ENCODE measurements at regions not wholly inside any gene's neighbourhood (a gene's known extent, or its start where the extent isn't known, plus 50 kb on each side); places are given as distances from the start of the nearest gene placed in this dataset.

DNA sequence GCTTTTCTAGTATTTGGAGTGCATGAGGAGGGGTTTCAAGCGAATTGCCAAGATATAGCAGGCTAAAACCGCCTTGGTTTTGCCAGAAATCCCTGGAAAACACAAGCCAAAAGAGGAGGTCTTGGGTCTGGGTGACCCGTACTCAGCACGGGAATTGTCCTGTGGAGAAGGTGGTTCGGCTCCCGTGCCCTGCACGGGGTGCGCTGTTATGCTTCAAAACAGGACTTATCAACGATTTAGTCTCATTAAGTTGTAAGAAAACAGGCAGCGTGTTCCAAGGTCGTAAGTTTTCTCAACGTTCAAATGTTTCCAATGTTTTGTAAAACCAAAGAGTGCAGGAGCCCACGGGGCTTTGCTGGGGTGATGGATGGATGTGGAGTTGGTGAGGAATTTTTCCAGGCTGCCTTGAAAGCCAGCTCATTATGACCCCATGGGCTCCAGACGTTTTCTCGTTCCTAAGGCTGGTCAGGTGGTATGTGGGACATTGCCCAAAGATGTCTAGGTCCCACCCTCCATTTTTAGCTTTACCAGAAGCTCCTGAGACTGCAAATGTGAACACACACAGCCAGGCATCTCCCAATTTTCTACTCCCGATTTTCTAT is 75.4 kb upstream of the CLDN14 start:
- DNase-seq: no peak

DNA sequence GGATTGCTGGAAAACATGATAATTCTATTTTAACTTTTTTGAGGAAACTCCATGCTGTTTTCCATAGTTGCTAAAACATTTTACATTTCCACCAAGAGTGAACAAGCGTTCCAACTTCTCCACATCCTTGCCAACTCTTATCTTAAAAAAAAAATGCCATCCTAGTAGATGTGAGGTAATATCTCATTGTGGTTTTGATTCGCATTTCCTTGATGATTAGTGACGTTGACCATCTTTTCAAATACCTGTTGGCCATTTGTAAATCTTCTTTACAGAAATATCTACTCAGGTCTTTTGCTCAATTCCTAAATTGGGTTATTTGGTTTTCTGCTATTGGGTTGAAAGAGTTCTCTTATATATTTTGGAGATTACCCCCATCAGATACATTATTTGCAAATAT is 77.4 kb upstream of the CLDN14 start:
- no peak for DNase-seq

DNA sequence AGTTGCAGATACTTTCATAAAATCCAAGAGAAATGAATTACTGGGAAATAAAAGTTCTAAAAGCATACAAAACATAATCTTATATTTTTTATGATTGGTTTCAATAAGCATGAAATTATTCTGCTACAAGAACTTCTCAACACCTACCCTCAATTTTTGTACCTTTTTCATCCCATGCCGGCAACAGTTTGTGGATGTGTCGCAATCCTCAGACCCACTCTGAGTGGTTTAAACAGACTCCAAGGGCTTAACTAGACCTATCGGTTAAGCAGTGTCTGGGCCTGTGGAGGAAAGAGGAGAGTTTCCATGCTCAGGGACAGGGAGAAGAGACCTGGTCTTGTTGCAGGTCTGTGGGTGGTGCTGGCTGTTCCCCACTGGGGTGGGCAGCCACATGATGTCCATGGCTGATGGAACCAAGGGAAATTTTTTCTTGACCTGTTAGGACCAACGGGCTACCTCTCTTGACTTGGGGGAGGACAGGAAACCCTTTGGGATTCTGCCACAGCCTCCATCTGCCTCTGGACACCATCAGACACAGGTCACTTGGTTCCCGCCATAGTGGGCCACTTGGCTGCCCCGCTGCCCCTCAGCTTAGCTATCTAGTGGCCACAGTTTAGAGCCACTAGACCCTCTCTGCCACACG is 81.1 kb upstream of the CLDN14 start:
- DNase-seq: peak; percentile 8

DNA sequence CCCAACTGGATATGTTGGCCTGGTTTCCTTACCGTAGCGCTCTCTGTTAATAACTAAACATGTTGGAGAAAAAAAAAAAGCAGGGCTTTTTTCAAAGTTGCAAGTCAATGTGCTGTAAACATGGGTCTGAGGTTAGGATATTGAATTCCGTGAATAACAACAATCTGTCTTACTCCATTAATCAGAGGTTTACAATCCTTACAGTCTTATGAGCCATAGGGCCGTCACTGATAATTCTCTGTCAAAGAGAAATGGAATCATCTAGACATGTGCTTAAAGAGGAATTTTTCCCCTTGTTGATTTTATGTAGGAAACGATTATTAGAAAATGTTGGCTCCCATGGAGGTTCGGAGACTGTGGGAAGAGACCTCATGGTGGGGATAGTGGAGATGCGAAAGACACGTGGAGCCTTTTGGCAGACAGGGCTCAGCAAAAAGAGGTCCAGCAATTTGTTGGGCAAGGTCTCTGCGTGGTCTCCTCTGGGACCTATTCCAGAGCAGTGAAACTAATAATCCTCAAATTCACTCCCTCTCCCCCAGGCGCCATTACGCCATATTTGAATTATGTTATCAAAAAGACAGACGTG is 83.5 kb upstream of the CLDN14 start:
- DNase-seq: no peak

DNA sequence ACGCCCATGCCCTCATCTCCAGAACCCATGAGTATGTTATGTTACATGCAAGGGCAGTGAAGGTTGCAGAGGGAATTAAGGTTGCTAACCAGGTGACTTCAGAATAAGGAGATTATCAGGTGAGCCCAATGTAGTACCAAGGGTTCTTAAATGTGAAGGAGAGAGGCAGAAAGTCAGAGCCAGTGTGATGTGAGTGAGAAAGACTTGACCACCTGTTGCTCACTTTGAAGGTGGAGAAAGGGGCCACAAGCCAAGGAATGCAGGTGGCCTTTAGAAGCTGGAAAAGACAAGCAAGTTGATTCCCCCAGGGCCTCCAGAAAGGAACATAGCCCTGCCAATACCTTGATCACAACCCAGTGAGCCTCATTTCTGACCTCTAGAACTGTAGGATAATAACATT is 84.7 kb upstream of the CLDN14 start:
- no peak for DNase-seq

DNA sequence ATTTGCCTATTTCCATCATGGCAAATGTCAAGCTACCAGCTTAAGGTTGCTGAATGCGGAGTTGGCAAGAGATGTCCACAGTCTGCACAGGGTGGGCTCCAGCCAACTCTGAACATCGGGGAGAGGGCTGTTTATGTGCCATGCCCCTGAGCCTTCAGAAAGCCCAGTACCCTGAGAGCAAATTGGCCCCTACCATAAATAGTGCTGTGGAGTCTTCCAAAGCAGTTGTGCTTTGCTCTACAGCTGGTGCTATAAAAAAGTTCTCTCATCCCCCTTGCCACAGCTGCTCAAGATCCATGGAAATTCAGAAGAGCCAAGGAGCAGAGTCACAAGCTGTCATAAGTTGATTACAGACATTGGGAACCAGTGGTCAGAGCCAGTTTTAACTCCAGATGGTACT is 85.6 kb upstream of the CLDN14 start:
- DNase-seq: no peak

DNA sequence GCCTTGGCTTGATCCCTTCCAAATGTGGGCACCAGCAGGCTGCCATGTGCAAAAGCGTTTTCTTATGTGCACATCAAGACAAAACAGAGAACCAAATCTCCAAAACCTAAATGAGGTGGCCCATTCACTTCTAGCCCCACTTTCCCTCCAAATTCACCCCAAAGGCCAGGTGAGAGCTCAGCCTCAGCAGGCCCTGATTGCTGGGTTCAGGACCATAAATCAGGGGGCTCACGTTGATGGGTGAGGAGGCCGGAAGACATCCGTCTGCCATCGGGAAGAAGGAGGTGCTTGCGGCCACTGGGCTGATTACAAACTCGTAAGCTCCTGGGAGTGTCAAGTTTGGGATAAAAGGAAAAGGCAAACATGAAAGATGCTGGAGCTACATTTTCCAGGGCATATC is 86.7 kb upstream of the CLDN14 start:
- DNase-seq: no peak

DNA sequence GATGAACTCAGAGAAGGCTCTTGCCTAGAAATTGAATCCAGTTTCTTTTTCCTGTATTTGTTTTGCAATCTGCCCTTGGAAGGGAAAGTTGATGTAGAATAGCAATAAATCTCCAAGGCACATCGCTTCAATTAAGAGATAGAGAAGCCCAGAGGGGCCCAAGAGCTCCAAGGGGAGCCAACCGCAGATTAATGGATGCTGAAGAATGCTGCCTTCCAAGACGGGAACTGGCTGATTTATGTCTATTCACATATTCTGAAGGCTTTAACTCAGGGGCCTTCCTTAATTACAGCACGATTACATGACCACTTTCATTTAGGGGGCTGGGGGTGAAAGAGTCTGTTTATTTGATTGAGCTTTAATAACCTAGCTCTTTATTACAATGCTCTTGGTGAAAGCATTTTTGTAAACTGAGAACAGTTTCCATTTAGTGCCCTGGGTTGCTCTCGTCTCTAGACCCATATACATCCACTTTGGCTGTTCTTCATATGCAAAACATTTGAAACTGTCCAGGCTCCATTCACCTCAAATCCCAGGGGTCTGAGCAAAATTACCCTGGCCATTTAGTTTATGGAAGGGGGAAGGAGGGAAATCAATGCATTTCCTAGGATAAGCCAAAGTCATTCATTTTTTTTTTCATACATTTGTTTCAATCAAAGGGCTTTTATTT is 87.4 kb upstream of the CLDN14 start:
- DNase-seq: no peak

DNA sequence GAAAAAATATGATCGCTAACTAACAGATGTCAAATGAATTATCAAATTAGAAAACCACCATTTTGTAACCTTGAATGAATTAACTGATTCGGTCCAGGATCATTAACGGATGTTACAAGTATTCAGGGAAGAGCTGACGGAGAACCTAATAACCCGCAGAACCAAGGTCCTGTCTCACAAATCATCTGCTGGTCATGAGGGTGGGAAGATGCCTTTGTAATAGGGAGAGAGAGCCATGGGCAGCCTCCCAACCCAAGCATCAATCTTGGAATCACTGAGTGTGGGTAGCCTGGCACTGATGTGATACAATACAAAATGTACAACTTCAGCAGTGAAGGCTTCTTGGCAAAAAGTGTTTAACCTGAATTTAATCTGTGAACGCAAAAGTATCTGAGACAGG is 89.6 kb upstream of the CLDN14 start:
- no peak for DNase-seq

DNA sequence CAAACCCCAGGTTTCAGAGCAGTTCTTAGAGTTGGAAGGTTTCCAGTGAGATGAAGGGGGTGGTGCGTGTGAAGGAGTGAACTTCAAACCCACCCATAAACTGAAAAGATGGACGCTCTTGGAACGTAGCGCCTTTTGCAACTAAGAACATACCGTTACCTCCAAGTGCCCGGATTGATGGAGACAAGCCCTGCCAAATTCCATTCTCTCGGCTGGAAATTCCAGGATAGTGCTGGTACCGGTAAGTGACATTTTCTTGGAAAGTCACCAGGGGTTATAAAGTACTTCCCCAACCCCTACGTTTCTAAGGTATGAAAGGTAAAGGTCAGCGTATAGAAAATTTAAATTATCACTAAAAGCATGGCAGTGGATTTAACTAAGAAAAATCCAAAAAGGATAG is 91.6 kb upstream of the CLDN14 start:
- no peak for DNase-seq

DNA sequence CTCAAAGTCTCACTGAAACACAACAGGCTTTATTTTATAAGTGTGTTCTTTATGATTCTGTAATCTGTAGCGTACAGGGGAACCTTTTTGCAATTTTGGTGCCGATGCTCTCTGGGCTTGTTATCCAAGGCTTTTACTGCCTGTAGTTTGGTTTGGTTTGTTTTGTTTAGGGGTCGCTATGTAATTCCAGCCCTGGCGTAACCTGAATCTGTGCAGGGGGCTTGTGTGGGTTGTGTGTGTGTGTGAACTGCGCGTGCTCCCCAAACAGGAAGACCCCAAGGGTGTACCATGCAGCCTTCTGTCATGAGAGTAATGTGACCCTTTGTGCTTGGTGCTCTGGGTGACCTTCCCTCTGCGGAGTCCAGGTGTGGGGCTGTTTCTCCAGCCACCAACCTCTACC is 92.1 kb upstream of the CLDN14 start:
- DNase-seq: no peak

DNA sequence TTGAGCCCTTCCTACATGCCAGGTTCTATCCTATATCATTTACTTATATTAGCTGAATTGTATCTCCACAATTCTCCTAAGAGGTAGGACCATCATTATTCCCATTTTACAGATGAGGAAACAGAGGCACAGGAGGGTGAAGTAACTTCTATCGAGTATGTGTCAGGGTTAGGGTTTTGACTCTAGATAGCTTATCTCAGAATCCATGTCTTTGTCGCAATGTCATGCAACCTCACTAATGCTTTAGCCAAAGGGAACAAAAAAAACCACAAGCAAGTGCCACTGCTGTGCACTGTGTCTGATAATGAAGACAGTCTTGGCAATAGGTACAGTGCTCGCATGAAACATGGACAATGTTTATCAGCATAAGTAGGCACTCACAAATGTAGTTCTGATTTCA is 95.4 kb upstream of the CLDN14 start:
- DNase-seq: no peak

DNA sequence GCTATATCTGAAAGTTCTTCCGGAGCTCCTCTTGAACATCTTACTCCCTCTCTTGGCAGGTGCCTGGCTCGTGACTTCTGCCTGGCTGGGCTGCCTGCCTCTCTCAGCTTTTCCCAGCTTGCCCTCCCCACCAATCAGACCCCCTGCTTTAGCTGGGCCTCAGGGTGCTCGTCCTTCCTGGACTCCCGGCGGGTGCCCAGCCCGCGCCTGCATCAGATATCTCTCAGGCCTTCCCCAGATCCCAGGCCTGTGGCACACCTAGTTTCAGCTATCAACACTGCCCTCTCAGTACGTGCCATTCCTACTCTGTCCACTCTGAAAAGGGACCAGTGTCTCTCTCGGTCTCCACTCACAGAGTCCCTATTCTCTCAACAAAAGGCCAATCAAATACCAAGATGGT is 96.5 kb upstream of the CLDN14 start:
- DNase-seq: no peak

DNA sequence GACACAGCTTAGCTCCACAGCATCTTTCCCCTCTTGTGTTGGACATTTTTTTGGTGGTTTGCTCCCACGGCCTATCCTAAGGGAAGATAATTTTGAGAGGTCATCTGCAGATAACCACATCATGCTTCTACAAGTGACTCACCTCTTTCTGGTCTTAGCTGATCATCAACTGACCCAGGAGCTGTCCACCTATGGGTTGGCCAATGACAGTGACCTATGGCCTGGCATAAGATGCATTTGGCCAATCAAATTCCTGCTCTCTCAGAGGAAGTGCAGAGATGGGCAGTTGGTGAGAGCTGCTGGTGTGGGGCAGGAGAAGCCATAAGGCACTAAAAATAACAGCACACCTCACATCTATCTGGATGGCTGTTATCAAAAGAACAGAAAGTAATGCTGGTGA is 100.0 kb upstream of the CLDN14 start:
- no peak for DNase-seq

DNA sequence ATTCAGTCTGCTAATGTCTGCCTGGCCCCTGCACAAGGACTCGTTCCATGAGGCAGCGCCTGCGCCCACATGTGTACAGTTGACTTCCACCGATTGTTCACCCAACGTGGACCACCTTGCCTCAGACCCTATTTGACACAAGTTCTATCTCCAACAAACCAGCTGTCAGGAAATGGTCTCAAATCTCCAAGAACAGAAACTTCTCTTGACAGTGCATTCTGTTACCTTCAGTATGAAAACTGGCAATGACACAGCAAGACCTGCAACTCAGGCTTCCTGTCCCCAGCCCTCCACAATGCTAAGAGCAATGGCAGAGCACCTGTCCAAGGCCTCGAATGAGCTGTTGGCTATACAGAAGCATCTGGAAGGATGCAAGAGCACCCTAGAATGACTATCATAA is 102.3 kb upstream of the CLDN14 start:
- DNase-seq: no peak

DNA sequence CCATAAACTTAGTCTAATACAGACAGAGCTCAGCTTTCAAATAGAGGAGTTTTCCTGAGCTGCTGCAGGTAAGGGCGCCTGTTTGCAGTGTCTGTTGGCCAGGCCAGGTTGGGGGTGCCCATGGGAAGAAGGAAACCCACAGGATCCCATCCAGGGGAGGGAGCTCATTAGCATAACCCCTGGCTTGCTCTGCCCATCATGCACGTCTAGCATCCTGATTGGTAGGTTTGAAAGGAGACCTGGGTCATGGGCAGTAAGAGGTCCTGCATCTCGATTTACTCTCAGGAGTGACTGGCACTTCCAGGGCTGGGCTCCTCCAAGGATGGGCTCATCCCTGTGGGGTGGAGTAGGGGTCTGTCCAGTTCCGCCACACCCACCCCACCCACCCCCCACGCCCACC is 103.7 kb upstream of the CLDN14 start:
- DNase-seq: no peak

DNA sequence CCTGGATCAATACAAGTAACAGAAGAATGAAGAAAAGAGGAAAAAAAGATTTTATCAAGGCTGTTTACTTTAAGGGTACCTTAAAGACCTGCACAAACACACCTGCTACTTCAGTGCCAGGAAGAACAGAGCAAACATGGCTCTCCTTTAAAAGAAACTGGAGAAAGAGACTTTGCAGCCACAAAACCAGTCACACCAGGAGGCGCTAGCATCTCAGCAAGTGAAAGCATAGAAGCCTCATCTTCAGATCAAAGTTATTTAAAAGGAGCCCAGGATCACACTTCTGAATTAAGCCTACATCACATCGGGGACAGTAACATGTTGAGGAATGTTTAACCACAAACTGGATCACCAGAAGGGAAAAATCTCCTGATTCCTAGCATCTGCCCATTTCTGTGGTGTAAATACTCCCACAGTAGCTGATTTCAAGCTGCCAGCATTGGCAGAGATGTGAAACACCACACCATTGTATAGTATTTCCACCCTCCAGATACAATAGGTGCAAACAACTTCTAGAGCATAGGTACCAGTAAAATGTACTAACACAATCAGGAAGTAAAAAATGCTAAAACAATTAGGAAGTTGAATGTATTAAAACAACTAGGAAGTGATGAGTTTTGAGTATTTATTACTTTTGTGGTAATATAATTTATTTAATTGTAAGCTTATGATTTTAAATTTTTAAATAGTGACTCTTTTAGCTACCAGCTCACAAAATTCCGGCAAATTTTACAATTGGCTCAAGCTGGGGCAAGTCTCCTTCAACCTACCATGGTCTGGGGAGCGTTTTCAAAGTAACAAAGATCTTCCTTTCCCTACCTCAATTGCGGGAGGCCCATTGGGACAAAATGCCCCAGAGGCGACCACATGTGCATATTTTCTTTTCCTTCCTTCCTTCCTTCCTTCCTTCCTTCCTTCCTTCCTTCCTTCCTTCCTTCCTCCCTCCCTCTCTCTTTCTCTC is 105.3 kb upstream of the CLDN14 start:
- DNase-seq: no peak

DNA sequence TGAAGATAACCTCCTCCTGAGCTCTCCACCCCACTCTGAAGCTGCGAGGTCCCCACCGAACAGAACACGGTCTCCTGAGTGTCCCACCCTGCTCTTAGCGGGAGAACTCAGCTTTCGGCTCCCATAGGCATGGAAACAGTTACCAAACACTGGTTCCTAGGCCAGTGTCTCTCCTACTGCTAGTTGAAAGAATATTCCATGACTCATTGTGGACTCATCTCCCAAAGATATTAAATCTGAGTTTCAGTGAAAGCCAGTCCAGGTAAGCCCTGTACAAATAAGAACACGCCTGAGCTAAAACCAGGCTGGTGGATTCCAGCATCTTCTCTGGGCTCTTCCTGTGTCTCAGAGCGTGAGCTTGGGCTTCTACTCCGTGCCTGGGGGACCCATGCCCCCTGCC is 107.5 kb upstream of the CLDN14 start:
- no peak for DNase-seq

DNA sequence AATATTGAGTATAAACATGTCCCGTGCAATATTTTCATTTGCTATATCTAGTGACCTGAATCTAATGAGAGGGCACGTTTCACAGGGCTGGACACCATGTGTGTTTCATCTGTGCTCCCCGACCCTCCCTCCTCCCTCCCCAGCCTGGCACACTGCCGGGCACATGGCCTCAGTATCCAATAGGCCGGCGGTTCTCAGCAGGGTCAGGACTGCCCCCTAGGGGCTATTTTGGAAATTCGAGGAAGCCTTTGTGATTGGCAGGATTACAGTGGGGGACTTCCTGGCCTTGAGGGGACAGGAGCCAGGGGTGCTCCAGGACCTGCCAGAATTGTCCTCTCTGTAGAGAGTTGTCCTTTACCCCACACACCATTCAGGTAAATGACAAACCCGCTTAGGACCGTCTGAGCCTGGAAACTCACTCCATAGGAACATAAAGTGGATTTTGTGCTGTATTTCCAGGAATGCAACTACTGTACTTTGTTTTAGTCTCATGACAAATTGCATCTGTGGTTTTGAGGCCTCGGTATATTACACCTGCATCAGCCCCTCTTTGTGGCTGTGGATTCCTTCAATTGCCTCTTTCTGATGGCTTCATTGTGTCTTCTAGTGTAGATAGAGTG is 109.5 kb upstream of the SIM2 start:
- DNase-seq: peak; percentile 70

DNA sequence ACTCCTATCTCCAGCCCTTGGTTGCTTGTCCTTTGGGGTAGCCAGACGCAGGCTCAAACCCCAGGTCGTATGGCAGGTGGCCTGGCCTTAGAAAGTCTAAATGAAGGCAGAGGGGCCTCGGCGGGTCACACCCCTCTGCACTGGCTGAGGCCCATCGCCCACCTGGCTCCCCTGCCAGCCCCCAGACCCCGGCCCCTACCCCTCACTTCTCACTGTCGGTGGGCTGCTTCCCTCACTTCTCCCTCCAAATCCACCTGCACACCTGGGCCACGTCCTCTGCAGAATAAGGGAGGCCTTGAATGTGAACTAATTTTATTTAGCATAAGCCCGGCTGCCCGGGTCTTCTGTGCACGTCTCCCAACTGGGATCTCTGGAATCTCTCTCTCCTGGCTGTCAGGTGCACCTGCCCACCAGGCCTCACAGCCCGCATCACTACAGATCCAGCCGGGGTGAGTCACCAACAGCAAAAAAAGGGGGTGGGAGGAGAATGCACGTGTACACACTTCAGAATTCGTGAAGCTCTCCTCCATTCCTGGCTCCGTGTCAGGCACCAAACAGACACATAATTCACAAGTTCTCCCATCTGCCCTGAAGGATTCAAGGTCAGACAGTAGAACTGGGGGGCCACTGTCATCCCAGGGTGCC is 107.5 kb upstream of the SIM2 start:
- DNase-seq: no peak

DNA sequence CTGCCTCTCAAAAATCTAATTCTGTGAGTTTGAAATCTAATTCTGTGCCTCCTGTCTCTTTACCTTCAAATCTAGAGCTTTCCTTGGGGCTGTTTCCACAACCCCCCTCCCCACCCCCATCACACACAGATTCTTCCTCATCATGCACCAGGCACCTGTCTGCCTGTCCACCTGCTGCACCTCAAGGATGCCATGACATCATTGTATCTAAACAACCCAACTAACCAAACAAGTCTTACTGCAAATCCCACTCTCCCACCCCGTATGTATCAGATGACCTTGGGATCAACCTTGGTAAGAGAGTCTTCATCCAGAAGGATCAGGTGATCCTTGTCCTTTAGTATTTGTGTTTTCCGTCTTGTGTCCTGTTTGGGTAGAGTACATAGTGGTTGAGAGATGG is 102.7 kb upstream of the SIM2 start:
- no peak for DNase-seq

DNA sequence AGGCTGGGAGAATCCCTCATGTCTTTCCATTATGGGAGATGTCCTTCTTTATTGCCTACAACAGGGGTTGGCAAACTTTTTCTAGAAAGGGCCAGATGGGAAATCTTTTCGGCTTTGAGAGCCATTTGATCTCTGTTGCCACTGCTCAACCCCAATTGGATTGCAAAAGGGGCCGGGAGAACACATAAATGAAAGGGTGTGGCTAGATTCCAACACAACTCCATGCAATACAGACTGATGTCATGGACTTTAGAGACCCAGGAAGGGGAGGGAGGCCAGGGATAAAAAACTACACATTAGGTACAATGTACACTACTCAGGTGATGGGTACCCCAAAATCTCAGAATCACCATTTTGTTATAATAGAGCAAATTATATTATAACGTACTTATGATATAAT is 97.6 kb upstream of the SIM2 start:
- DNase-seq: no peak

Data from NCI-H82 (cell line).